GM12891 (cell line): ENCODE measurements at regions not wholly inside any gene's neighbourhood (a gene's known extent, or its start where the extent isn't known, plus 50 kb on each side); places are given as distances from the start of the nearest gene placed in this dataset.

Experiments used
- PAX5 ChIP-seq: IDR thresholded peaks from 2 replicates; pipeline ENCODE4 v1.6.1; 2011; ENCODE audit warnings: low read length, moderate library complexity, mild to moderate bottlenecking; ENCODE audit not compliant: insufficient read depth, severe bottlenecking
- POLR2A ChIP-seq: IDR thresholded peaks from 2 replicates; pipeline ENCODE4 v1.6.1; 2011; ENCODE audit warnings: low read depth, low read length, control low read depth
- POLR2AphosphoS5 ChIP-seq: IDR thresholded peaks from 2 replicates; pipeline ENCODE4 v1.6.1; 2011; ENCODE audit warnings: low read depth, low read length, control low read depth
- POU2F2 ChIP-seq: IDR thresholded peaks from 2 replicates; pipeline ENCODE4 v1.6.1; 2011; ENCODE audit warnings: low read depth, mild to moderate bottlenecking, control low read depth, low read length, moderate library complexity
- SPI1 ChIP-seq: IDR thresholded peaks from 2 replicates; pipeline ENCODE4 v1.6.1; 2011; ENCODE audit warnings: low read depth, low read length, control low read depth
- TAF1 ChIP-seq: IDR thresholded peaks from 2 replicates; pipeline ENCODE4 v1.6.1; 2011; ENCODE audit warnings: low read depth, low read length, control low read depth

GRCh38 chr1:14267991-14268390 is 330.5 kb upstream of the KAZN start:
- TF ChIP-seq TAF1 (no peak), POLR2AphosphoS5 (no peak), POLR2A (no peak), PAX5 (no peak), SPI1 (no peak), POU2F2 (no peak)
